GM19468 (cell line): ENCODE measurements at regions not wholly inside any gene's neighbourhood (a gene's known extent, or its start where the extent isn't known, plus 50 kb on each side); places are given as distances from the start of the nearest gene placed in this dataset.

ENCODE experiments used
- ATAC-seq: cut with Tn5 transposase; IDR thresholded peaks from one replicate; pipeline ENCODE4 v1.9.1; 2021; ENCODE audit warnings: mild to moderate bottlenecking, moderate library complexity, moderate number of reproducible peaks; ENCODE audit not compliant: unreplicated experiment; ENCODE audit errors: extremely low read depth

DNA sequence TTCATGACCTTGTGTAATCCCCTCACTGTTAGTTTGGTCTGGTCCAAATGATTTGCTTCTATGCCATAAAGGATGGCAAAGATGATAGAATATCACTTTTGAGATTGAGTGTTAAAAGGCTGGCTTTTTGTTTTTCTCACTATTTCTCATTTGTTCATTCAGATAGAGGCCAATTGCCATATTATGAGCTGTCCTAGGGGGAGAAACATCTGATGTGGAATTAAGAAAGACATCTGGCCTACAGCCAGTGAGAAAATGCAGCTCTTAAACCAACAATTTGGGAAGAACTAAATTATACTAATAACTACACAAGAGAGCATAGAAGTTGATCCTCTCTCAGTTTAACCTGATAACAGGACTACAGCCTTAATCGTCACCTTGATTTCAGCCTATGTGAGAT lies 1668.6 kb downstream of the GRIK2 start:
- no peak for ATAC-seq

DNA sequence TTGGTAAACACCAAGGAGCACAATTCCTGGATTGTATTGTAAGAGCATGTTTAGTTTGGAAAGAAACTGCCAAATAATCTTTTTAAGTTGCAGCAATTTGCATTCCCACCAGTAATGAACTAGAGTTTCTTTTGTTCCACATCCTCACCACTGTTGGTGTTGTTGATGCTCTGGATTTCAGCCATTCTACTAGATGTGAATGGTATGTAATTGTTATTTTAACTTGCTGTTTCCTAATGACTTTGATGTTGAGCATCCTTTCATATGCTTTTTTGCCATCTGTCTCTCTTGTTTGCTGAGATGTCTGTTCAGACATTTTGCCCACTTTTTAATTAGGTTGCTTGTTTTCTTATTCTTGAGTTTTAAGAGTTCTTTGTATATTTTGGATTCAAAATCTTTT lies 1654.1 kb downstream of the GRIK2 start:
- no peak for ATAC-seq

DNA sequence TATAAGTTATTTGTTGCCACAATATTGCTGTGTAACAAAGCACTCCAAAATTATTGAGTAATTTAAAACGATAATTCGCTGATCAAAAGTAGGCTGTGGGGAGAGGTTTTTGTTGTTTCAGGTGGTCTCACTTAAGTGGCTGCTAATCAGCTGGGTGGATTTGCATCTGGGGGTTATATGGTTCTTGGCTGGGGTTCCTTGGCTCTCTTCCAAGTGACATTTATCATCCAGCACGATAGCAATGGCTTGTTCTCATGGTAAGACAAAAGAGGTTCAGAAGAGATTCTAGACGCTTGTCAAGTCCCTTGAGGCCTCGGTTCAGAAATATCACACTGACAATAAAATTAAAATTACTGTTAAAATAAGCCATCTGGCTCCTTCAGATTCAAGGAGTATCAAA lies 1648.8 kb downstream of the GRIK2 start:
- no peak for ATAC-seq

DNA sequence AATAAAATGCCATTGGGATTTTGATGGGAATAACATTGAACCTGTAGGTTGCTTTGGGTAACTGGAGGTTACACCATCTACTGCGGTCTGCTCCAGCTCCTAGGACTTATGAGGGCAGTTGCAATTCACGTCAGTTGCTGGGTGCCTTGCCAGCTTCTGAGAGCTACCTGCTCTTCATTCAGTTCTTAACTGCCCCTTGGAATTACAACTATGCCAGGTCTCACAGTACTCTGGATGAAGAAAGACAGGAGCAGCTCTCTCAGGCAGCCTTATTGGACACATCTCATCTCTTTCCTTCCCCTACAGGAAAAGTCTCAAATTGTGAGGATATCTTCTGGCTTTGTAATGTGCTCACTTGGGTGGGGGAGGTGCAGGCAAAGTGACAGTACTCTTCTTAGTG lies 1643.3 kb downstream of the GRIK2 start:
- no peak for ATAC-seq

DNA sequence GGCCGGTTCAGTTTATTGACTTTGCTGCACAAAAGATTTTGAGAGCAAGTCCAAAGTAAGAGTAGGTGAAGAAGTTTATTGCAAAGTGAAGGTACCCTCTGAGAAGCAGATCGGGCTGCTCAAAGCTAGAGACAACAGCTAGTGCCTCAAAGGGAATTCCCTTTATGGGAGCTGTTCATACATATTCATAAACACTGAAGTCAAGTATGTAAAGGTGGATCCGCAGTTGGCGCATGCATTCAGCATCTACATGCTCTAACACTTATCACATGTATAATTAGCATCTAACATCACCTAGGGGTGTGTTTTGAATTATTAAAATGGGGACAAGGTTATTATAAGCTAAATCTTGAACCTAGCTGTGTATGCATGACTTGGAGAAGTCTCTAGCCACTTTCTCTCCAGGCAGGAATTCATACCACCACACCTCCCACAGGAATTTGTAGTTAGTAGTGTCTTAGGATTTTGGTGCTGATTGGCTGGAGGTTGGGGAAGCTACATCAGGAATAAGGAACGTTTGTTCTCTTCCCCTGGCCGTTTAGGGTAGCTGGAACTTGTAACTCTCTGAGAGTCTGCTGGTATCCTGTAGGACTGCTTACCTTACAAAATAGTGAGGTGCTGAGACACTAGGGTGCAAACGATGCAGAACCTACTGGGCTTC lies 1633.9 kb downstream of the GRIK2 start:
- no peak for ATAC-seq

DNA sequence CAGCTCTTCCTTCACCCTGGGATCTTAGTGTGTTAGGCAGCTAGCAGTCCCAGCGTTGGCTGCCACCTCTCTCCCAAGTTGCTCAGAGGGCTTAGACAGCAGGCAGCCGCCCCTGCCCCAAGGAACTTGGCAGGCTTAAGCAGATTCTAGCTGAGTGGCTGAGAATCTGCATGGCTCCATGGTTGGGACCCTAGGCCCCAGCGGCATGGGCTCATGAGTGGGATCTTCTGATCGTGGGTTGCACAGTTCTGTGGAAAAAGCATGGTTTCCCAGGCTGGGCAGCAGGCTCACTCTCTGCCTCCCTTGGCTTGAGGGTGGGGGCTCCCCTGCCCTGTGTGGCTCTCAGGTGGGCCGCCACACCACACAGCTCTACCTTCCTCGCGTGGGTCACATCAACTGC lies 1624.9 kb downstream of the GRIK2 start:
- ATAC-seq, result no peak

DNA sequence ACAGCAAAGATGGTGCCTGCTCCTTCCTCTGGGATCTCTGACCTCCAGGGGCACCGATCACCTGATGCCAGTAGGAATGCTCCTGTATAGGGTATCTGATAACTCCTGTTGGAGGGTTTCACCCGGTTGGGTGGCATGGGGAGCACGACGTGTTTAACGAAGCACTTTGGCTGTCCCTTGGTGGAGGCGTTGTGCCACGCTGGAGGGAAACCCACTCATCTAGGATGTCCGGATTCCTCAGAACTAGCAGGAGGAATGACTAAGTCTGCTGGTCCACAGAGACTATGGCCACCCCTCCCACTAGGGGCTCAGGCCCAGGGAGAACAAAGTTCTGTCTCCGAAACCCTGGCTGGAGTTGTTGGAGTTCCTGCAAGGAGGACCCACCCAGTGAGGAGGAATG lies 1624.4 kb downstream of the GRIK2 start:
- no peak for ATAC-seq

DNA sequence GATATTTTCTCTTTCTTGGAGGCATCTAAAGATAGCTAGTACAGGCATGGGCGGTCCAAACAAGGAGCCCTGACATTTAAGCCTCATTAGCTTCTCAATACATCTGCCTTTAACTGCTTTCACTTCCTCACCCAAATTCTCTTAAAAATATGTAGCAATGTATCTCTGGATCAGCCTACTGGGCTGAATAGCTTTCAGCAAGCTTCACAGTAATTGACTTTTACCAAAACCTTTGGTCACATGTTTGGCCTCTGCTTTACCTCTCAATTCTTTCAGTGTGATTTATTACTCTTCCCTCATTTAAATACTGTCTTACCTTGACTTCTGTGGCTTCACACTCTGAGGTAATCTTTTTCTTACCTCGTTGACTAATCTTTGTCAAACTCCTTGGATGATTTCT lies 1618.1 kb downstream of the GRIK2 start:
- peak; percentile 32 for ATAC-seq

DNA sequence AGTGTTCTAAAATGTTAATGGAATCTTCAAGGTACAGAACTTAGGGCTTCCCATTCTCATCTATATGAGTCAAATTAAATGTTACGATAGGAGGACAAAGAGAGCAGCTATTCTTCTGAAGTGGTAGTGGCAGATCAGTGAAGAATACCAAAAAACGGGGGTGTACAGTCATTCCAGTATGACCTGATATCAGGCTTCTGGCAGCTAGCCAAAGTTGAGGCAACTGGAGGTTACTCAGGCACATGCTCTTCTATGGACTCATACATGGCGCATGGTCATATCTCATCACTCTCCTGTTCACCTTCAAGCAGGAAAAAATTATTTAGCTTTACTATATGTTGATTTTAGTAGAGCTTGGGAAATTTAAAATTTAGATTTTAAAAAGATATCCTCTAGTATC lies 1608.8 kb downstream of the GRIK2 start:
- no peak for ATAC-seq

DNA sequence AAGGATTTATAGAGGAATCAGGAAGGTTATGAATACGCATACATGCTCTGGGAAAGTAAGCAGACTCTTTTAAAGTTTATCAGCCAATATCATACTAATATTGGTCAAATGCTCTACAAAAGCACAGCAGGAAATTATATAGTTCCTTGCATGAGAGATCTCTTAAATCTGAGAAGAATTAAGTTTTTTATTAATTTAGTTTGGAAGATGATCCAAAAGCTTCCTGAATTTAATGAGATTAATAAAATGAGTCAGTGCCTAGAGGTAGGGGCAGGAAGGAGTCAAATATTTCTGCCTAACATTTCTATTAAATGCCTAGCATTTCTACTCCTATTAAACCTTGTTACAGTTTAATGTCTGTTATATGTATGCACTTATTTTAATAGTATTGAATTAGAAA lies 1608.2 kb downstream of the GRIK2 start:
- no peak for ATAC-seq

DNA sequence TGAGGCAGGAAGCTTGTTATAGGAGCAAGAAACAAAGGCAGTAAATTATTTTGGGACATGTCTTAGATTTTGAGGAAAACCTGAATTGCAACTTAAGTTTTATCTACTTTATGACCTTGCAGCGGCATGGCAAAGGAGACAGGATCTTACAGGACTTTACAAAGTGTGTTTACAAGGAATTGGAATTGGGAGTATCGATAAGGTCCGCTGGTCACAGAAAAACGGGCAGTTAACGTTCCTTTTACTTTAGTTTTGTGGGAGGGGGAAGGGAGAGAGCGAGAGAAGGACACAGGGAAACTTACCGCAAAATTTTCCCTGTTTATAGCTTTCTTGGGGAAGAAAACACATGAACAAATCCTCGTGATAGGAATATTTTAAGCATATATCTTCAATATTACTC lies 1607.2 kb downstream of the GRIK2 start:
- ATAC-seq, result no peak

DNA sequence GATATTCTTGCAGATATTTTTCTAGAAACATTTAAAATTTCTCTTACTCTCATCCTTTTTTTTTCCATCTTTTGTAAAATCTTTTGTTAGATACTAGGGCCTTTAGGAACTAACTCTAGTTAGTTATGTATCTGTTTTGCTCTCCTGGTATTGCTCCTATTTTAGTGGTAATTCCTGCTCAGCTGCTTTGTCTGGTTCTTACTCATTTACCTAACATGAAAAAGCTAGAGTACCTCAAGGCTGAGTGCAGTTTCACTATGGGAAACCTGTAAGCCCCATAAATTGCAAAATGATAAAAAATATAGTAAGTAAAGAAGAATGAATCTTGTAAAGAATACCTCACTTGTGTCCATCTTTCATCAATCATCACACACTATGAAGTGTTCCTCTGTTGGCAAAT lies 1602.0 kb downstream of the GRIK2 start:
- no peak for ATAC-seq

DNA sequence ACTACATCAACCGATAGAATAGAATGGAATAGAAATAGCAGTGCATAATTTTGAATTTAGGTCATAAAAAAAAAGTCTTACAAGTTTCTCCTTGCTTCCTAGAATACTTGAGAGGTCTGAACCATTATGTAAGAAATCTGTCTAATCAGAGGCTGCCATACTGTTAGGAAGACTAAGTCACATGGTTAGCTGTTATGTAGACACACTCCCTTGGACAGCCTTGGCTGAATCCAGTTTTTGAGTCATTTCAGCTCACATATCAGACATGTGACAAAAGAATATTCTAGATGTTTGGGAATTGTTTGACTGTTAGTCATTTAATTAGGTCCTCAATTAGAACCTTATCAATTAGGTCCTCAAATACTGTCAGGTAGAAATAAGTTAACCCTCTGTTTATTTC lies 1601.4 kb downstream of the GRIK2 start:
- ATAC-seq, result no peak

DNA sequence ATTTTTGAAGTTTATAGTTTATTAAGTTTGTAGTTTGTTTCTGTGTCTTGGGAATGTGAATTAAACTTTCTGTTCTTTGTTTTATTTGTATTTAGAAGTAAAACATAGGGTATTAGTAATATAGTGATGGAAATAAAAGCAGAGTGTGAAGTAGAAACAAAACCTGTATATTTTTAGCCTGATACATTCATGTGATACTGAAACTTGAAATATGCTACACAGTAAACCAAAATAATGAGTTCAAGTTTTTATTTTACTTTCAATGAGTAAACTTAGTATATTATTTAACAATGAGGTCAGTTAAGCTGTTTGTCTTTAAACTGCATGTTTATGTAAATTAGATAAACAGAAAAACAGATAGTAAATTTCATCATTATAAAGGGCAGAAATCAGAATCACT lies 1592.6 kb downstream of the GRIK2 start:
- ATAC-seq, result peak; percentile 89

DNA sequence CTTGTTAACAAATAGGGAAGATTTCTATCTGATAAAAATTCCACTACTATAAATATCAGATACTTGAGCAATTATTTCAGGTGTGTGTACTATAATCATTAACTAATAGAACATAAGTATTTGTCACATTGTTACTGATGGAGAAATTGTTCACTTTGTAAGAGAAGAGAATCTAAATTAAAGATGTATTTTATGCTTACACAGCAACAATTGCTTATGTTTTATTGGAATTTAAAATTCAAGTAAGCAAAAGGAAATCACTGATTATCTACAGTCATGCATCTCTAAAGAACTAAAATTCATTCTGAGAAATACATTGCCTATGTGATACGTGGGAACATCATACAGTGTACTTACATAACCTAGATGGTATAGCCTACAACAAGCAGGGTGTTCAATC lies 1590.8 kb downstream of the GRIK2 start:
- ATAC-seq, result no peak

DNA sequence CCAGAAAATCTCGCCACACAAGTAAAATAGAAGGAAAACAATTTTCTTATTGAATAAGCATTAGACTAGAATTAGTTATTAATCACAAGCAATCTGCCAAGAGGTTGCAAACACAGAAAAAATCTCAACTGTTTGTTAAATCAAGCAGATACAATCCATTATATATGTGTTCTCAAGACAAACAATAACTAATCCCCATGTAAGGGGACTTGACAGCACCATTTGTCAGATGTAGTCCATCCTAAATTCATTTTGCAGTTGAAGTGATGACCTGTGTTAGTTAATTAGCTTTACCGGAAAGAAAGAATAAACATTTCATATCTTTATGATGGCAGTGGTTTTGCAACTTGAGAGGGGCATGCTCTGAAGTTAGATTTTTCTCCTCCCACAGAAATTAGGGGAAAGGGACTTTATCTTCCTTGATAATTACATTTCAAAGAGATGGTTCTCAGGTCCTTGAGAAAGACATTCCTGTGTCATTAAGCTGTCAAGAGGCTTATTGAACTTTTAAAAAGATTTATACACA lies 1588.0 kb downstream of the GRIK2 start:
- ATAC-seq, result no peak

DNA sequence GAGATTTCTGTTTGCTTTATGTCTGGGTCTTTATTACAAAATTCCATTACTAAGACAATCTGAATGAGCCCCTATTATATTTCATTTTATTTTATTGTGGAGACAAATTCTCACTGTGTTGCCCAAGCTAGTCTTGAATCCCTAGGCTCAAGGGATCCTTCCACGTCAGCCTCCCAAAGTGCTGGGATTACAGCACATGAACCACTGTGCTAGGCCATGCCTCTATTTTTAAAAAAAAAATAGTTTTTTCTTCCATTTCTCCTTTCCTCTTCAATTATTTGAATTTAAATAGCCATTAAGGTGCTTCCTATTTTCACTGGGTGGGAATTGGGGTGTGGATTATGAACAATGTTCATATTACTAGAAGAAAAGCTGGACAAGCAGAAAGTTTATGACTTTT lies 1587.4 kb downstream of the GRIK2 start:
- ATAC-seq, result no peak

DNA sequence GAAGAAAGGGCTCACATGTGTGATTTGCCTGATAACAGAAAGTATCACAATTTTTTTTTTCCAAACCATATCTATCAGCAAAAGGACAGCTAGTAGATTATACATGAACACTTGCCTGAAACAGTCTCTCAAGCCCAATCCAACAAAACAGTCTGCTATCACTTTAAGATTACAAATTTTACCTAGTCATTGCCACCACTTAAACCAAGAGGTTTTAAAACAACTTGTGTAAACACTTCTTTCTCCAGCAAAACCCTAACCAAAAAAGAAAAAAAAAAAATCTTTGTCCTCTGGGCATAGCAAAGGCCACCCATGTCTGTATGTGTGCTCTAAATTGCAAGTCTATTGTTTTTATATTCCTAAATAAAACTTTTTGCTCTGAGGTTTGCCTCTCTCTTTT lies 1568.4 kb downstream of the GRIK2 start:
- no peak for ATAC-seq

DNA sequence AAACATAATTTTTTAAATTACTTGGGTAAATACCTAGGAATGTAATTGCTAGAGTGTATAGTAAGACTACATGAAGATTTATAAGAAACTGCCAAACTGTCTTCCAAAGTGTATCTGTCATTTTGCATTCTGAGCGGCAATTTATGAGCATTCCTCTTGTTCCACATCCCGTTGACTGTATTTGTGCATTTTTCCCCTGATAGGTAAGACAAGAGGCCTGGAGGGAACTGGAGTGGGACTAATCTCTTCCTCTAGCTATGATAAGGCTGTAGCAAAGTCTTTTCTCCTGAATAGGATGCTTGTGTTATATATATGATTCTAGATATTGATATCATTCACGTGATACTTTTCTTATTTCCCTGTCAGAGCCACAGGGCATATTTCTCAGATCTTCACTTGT lies 1557.5 kb downstream of the GRIK2 start:
- ATAC-seq, result no peak

DNA sequence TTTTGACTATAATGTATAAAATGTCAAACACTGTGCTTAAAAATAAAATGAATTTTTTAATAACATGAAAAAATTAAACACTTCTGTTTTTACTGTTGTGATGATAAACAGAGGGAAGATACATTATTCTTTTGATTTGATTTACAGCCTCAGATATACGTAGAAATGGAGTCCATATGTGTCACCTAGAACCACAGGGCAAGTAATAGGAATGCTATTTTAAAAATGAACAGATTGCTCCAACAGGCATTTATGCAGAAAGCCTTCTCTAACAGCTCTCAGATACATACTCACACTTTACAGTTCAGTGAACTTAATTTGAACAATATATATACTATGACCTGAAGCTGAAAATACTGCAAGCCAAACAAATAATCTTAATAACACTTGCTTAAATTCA lies 1551.0 kb downstream of the GRIK2 start:
- ATAC-seq, result no peak

DNA sequence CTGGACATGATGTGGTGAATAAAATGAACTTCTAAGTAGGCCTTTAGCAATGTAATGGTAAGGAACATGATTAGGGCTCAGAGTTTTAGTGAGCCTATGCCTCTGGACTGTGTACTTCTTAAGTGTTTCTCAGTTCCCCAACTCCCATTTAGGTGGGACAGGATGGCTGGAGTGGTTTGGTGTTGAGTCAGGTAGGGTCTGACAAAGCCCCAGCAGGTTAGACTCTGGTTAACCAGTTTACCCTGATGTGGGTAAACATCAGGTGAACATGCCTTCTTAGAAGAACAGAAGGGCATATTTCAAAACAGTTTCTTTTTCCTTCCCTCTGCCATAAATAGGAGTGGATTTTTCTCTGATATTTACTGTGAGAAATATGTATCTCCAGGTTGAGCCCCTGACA lies 1548.7 kb downstream of the GRIK2 start:
- no peak for ATAC-seq

DNA sequence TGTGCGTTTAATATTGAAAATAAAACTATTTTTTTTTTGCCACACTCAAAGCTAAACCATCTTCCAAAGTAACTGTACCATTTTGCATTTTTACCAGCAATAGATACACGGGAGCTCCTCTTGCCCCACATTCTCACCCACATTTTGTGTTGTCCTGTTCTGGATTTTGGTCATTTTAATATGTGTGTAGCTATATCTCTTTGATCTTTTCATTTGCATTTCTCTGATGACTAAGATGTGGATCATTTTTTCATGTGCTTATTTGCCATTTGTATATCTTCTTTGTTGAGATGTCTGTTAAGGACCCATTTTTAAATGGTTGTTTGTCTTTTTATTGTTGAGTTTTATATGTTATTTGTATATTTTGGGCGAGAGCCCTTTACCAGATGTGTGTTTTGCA lies 1543.5 kb downstream of the GRIK2 start:
- no peak for ATAC-seq

DNA sequence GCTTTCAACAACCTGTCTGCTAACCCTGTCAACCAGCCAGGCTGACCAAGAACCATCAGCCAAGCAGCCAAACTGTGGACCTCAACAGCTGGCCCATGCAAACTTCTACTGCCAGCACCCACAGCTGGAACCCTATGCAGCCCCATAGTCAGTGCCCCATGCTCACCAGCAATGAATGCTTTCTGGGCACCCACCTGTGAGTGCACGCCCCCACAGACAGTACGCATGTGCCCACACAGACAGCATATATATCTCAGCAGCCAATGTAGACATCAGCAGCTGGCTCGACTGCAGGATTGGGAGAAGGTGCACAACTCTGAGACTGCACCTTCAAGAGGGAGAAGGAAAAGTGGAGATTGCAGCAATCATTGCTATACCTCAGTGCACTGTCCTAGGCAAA lies 1534.6 kb downstream of the GRIK2 start:
- no peak for ATAC-seq
